ENCODE measurements at regions not wholly inside any gene's neighbourhood (a gene's known extent, or its start where the extent isn't known, plus 50 kb on each side); places are given as distances from the start of the nearest gene placed in this dataset.

DNA sequence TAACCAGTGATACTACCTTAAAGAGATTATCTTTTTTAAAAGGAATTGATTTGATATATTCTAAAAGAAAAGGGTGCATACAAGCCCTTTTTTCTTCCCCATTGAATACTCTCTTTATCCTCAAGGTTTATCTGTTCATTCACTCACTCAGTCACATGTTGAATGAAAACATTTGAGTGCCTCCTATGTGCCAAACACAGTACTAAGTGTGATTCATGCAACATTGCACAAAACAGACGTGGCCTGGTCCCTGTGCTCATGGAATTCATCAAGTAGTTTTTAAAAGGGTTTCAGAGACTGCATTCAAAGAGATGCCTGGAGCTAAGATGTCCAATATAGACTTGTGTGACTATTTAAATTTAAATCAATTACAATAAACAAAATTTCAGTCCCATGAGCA is 462.2 kb upstream of the MDFIC2 start:
- intact Hi-C loops (cut with DNase I; ENCODE audit: low total_unique reads): no loop called here
- Histone ChIP-seq H3K9me3 (peaks cover 0 to 3% of the 10 kb centered on the region in 2 donors), H3K4me3 (no peak overlapping the region), H3K27ac (no peak overlapping the region), H3K36me3 (no peaks in the 10 kb centered on the region), H3K27me3 (no peaks in the 10 kb centered on the region), H3K4me1 (no peaks in the 10 kb centered on the region)
- no peak for TF ChIP-seq POLR2A (IDR thresholded peaks at IDR 0.05)
- TF ChIP-seq, protein P1, sequence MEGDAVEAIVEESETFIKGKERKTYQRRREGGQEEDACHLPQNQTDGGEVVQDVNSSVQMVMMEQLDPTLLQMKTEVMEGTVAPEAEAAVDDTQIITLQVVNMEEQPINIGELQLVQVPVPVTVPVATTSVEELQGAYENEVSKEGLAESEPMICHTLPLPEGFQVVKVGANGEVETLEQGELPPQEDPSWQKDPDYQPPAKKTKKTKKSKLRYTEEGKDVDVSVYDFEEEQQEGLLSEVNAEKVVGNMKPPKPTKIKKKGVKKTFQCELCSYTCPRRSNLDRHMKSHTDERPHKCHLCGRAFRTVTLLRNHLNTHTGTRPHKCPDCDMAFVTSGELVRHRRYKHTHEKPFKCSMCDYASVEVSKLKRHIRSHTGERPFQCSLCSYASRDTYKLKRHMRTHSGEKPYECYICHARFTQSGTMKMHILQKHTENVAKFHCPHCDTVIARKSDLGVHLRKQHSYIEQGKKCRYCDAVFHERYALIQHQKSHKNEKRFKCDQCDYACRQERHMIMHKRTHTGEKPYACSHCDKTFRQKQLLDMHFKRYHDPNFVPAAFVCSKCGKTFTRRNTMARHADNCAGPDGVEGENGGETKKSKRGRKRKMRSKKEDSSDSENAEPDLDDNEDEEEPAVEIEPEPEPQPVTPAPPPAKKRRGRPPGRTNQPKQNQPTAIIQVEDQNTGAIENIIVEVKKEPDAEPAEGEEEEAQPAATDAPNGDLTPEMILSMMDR (IDR thresholded peaks at IDR 0.05): no peak
- DNase-seq: no peak

- Histone ChIP-seq H3K4me3 (no peak overlapping the region), H3K36me3 (no peaks in the 10 kb centered on the region), H3K27me3 (no peaks in the 10 kb centered on the region), H3K27ac (no peak overlapping the region), H3K9me3 (peaks cover 0 to 3% of the 10 kb centered on the region in 2 donors), H3K4me1 (no peaks in the 10 kb centered on the region)
- TF ChIP-seq POLR2A (IDR thresholded peaks at IDR 0.05): no peak
- TF ChIP-seq, protein P1 (IDR thresholded peaks at IDR 0.05): no peak
- no peak for DNase-seq
- intact Hi-C loops (cut with DNase I; ENCODE audit: low total_unique reads): no loop called here
Observed at GRCh38 chr3:70771426-70772147, 459.1 kb upstream of the MDFIC2 start.

GRCh38 chr3:70770650-70771049 is 458.2 kb upstream of the MDFIC2 start:
- H3K4me3 ChIP-seq: no peak overlapping the region
- no peak for DNase-seq
- no peaks in the 10 kb centered on the region for H3K36me3 ChIP-seq
- peaks cover 0 to 3% of the 10 kb centered on the region in 2 donors for H3K9me3 ChIP-seq
- no peak for TF ChIP-seq POLR2A (IDR thresholded peaks at IDR 0.05)
- TF ChIP-seq, protein P1 (IDR thresholded peaks at IDR 0.05): no peak
- H3K27me3 ChIP-seq: no peaks in the 10 kb centered on the region
- H3K27ac ChIP-seq: no peak overlapping the region
- H3K4me1 ChIP-seq: no peaks in the 10 kb centered on the region
- intact Hi-C loops (cut with DNase I; ENCODE audit: low total_unique reads): no loop called here

DNA sequence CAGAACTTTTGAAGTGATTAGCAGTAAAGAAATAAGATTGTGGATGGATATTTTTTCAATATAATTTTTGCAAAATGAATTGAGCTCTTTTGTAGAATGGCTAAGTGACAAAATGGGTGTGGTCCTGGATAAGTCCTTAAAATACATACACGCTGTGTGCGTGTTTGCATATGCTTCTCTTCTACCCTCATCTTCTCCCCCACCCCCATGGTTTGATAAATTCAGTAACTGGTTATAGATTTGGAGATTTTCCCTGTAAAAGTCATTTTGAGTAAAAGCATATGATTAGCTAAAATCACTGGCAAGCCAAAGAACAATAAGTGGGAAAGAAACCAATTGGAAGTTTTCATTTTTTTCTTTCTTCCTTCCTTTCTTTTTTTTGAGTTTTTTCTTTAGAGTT is 453.9 kb upstream of the MDFIC2 start:
- H3K27ac ChIP-seq: no peak overlapping the region
- peaks cover 0 to 3% of the 10 kb centered on the region in 2 donors for H3K9me3 ChIP-seq
- H3K27me3 ChIP-seq: no peaks in the 10 kb centered on the region
- H3K36me3 ChIP-seq: no peaks in the 10 kb centered on the region
- DNase-seq: no peak
- no peak overlapping the region for H3K4me3 ChIP-seq
- intact Hi-C loops (cut with DNase I; ENCODE audit: low total_unique reads): no loop called here
- no peaks in the 10 kb centered on the region for H3K4me1 ChIP-seq
- TF ChIP-seq, protein P1 (IDR thresholded peaks at IDR 0.05): no peak
- no peak for TF ChIP-seq POLR2A (IDR thresholded peaks at IDR 0.05)

DNA sequence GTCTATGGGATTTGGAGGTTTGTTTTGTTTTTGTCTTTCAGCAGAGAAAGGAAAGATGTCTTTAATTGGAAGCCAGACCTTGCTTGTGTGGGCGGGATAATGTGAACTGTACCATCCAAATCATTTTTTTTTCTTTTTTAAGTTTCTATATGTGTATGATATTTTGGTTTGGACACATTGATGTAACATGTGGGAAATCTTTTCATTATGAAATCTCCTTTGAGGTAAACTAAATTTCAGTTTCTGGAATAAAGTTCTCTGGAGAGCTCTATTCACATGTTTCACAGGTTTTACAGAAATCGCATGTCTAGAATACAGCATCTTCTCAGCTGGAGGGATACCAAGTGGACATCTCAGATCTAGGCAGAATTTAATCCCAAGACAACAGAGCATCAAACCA is 451.5 kb upstream of the MDFIC2 start:
- Histone ChIP-seq H3K27me3 (no peaks in the 10 kb centered on the region), H3K36me3 (no peaks in the 10 kb centered on the region), H3K4me1 (no peaks in the 10 kb centered on the region), H3K4me3 (no peak overlapping the region), H3K9me3 (no peaks in the 10 kb centered on the region), H3K27ac (no peak overlapping the region)
- TF ChIP-seq POLR2A (IDR thresholded peaks at IDR 0.05): no peak
- TF ChIP-seq, protein P1 (IDR thresholded peaks at IDR 0.05): no peak
- no peak for DNase-seq
- intact Hi-C loops (cut with DNase I; ENCODE audit: low total_unique reads): no loop called here

All from uterus (tissue), 3 donors.